ENCODE measurements at regions not wholly inside any gene's neighbourhood (a gene's known extent, or its start where the extent isn't known, plus 50 kb on each side); places are given as distances from the start of the nearest gene placed in this dataset.

DNA sequence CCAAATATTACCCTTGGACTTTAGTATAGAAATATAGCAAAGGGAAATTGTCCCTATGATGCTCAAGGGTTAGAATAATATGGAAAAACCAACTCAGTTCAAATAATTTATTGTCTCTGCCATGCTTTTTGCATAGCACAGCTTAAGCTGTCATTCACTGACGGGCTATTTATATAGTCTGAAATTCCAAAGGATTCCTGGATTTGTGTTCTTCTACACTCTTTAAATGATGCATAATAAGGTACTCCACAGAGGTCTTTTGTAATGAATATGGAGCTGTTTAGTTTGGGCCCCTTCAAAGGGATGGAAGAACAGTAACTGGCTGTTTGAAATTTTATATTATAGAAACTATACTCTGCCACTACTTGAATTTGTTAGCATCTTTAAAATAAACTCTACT is 276.6 kb upstream of the FERD3L start:
- no peak overlapping the region for H3K27ac ChIP-seq
- H3K36me3 ChIP-seq (ENCODE audit: insufficient read depth), result no peaks in the 10 kb centered on the region
- H3K79me2 ChIP-seq (ENCODE audit: insufficient read depth, low read depth), result no peaks in the 10 kb centered on the region
- peaks cover 8% of the 10 kb centered on the region for H3K4me1 ChIP-seq (ENCODE audit: low read depth, poor library complexity, severe bottlenecking)
- no peaks in the 10 kb centered on the region for H4K20me1 ChIP-seq (ENCODE audit: insufficient read depth)
- no peaks in the 10 kb centered on the region for H3K27me3 ChIP-seq (ENCODE audit: insufficient read depth, low read depth)
- no peak overlapping the region for H3K9ac ChIP-seq
- TF ChIP-seq, protein P1, sequence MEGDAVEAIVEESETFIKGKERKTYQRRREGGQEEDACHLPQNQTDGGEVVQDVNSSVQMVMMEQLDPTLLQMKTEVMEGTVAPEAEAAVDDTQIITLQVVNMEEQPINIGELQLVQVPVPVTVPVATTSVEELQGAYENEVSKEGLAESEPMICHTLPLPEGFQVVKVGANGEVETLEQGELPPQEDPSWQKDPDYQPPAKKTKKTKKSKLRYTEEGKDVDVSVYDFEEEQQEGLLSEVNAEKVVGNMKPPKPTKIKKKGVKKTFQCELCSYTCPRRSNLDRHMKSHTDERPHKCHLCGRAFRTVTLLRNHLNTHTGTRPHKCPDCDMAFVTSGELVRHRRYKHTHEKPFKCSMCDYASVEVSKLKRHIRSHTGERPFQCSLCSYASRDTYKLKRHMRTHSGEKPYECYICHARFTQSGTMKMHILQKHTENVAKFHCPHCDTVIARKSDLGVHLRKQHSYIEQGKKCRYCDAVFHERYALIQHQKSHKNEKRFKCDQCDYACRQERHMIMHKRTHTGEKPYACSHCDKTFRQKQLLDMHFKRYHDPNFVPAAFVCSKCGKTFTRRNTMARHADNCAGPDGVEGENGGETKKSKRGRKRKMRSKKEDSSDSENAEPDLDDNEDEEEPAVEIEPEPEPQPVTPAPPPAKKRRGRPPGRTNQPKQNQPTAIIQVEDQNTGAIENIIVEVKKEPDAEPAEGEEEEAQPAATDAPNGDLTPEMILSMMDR (conservative IDR thresholded peaks at IDR 0.05; ENCODE audit: low read depth, low read length), result no peak
- no peak overlapping the region for H3K4me3 ChIP-seq (IDR thresholded peaks at IDR 0.05; ENCODE audit: insufficient read depth, low read depth, low read length)
- H3K4me2 ChIP-seq, result no peak overlapping the region
- H2AFZ ChIP-seq (ENCODE audit: low read depth), result no peak overlapping the region

DNA sequence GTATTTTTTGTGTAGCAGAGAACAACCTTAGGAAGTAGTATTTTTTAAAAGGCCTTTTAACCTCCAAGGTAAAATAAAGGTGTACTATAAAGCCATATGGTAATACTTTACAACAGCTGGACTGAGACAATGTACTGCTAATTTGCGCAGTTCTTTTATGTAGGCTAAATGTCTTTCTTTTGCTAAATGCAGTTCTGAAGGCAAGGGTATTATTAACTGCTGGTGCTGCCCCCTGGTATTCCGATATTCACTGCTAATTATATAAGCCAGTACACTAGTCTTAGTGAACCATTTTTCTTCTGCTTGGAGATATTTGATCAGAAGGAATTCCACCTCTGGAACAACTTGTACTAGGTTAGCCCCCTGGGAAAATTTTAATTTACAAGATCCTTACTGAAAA is 272.0 kb upstream of the FERD3L start:
- Histone ChIP-seq H4K20me1 (ENCODE audit: insufficient read depth) (no peaks in the 10 kb centered on the region), H2AFZ (ENCODE audit: low read depth) (no peak overlapping the region), H3K36me3 (ENCODE audit: insufficient read depth) (no peaks in the 10 kb centered on the region), H3K4me1 (ENCODE audit: low read depth, poor library complexity, severe bottlenecking) (peaks cover 8% of the 10 kb centered on the region), H3K4me3 (IDR thresholded peaks at IDR 0.05; ENCODE audit: insufficient read depth, low read depth, low read length) (no peak overlapping the region), H3K9ac (no peak overlapping the region), H3K79me2 (ENCODE audit: insufficient read depth, low read depth) (no peaks in the 10 kb centered on the region), H3K27me3 (ENCODE audit: insufficient read depth, low read depth) (no peaks in the 10 kb centered on the region), H3K27ac (no peak overlapping the region), H3K4me2 (no peak overlapping the region)
- TF ChIP-seq, protein P1 (conservative IDR thresholded peaks at IDR 0.05; ENCODE audit: low read depth, low read length), result no peak

DNA sequence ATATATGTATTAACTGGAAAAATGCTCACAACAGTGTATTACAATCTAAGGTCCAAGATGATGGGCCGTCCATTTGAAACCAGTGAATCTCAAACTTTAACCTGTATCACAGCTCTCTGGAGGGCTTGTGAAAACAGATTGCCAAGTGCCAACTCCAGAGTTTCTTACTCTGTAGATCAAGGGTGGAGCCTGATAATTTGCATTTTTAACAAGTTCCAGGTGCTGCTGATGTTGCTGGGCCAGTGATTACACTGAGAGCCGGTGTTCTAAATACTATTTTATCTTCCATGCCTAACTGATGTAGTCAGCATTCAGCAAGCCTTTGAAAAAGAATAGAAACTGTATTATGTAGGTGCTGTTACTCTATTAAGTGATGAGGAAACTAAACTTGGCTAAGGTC is 269.9 kb upstream of the FERD3L start:
- Histone ChIP-seq H3K4me1 (ENCODE audit: low read depth, poor library complexity, severe bottlenecking) (no peaks in the 10 kb centered on the region), H3K9ac (no peak overlapping the region), H3K4me3 (IDR thresholded peaks at IDR 0.05; ENCODE audit: insufficient read depth, low read depth, low read length) (no peak overlapping the region), H3K79me2 (ENCODE audit: insufficient read depth, low read depth) (no peaks in the 10 kb centered on the region), H3K36me3 (ENCODE audit: insufficient read depth) (no peaks in the 10 kb centered on the region), H2AFZ (ENCODE audit: low read depth) (no peak overlapping the region), H4K20me1 (ENCODE audit: insufficient read depth) (no peaks in the 10 kb centered on the region), H3K4me2 (no peak overlapping the region), H3K27ac (no peak overlapping the region), H3K27me3 (ENCODE audit: insufficient read depth, low read depth) (no peaks in the 10 kb centered on the region)
- TF ChIP-seq, protein P1 (conservative IDR thresholded peaks at IDR 0.05; ENCODE audit: low read depth, low read length), result no peak

DNA sequence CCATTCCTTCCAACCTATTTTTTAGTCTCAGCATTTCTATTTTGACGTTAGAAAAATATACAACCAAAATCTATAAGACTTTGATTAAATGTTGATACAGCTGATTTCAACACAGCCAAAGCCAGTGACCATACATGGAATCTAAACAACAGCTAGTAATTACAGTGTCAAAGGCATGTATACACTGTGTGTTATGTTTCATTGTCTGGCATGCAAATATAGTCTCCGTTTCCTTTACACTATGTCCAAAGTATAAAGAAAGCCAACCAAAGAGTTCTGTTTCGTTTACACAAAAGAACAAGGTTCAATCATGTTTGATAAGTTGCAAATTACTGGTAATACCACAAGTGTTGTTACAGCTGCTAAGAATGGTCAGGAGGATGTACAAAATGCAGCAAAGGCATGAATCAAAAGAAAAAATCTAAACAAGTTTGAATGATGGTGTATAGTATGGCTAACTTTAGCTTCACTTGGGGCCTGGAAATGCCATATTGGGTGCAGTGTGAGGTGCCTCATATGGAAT is 268.3 kb upstream of the FERD3L start:
- H2AFZ ChIP-seq (ENCODE audit: low read depth), result no peak overlapping the region
- no peak overlapping the region for H3K4me2 ChIP-seq
- H3K27me3 ChIP-seq (ENCODE audit: insufficient read depth, low read depth), result no peaks in the 10 kb centered on the region
- H3K4me3 ChIP-seq (IDR thresholded peaks at IDR 0.05; ENCODE audit: insufficient read depth, low read depth, low read length), result no peak overlapping the region
- TF ChIP-seq, protein P1 (conservative IDR thresholded peaks at IDR 0.05; ENCODE audit: low read depth, low read length), result no peak
- no peaks in the 10 kb centered on the region for H4K20me1 ChIP-seq (ENCODE audit: insufficient read depth)
- H3K9ac ChIP-seq, result no peak overlapping the region
- H3K79me2 ChIP-seq (ENCODE audit: insufficient read depth, low read depth), result no peaks in the 10 kb centered on the region
- H3K27ac ChIP-seq, result no peak overlapping the region
- H3K4me1 ChIP-seq (ENCODE audit: low read depth, poor library complexity, severe bottlenecking), result no peaks in the 10 kb centered on the region
- H3K36me3 ChIP-seq (ENCODE audit: insufficient read depth), result no peaks in the 10 kb centered on the region

Measured in KMS-11 (cell line).